ENCODE measurements at regions not wholly inside any gene's neighbourhood (a gene's known extent, or its start where the extent isn't known, plus 50 kb on each side); places are given as distances from the start of the nearest gene placed in this dataset.
"Not testable (repeated sequence)": the region's sequence is repeated elsewhere in the genome, so short reads cannot be mapped to it uniquely, and the experiment has no call there.

- TF ChIP-seq CTCF (IDR thresholded peaks at IDR 0.05; ENCODE audit: unreplicated experiment), result no peak
- Mint-ChIP-seq H3K9me3 (peaks cover 23% of the 10 kb centered on the region), H3K36me3 (peaks cover 4% of the 10 kb centered on the region), H3K27ac (no peak overlapping the region), H3K4me1 (no peaks in the 10 kb centered on the region), H3K4me3 (no peak overlapping the region), H3K27me3 (ENCODE audit: low read depth) (no peaks in the 10 kb centered on the region)
- no peak for DNase-seq (ENCODE audit: low spot score in 2 of 2, unreplicated experiment in 2 of 2)
Measured at GRCh38 chr10:85407088-85407487, 959.5 kb downstream of the GRID1 start.

- no peaks in the 10 kb centered on the region for H3K27me3 Mint-ChIP-seq (ENCODE audit: low read depth)
- no peak for DNase-seq (ENCODE audit: low spot score in 2 of 2, unreplicated experiment in 2 of 2)
- no peak overlapping the region for H3K4me3 Mint-ChIP-seq
- peaks cover 23% of the 10 kb centered on the region for H3K9me3 Mint-ChIP-seq
- H3K27ac Mint-ChIP-seq, result no peak overlapping the region
- H3K4me1 Mint-ChIP-seq, result no peaks in the 10 kb centered on the region
- no peak for TF ChIP-seq CTCF (IDR thresholded peaks at IDR 0.05; ENCODE audit: unreplicated experiment)
- peaks cover 4% of the 10 kb centered on the region for H3K36me3 Mint-ChIP-seq
Measured at GRCh38 chr10:85408388-85408787, 958.2 kb downstream of the GRID1 start.

- DNase-seq (ENCODE audit: low spot score in 2 of 2, unreplicated experiment in 2 of 2); H3K27ac Mint-ChIP-seq; H3K36me3 Mint-ChIP-seq; H3K4me3 Mint-ChIP-seq; H3K4me1 Mint-ChIP-seq; H3K27me3 Mint-ChIP-seq (ENCODE audit: low read depth): not testable (repeated sequence)
- peaks cover 19% of the 10 kb centered on the region for H3K9me3 Mint-ChIP-seq
Measured at GRCh38 chr10:85410586-85410985, 956.0 kb downstream of the GRID1 start.

GRCh38 chr10:85413570-85413969, 953.0 kb downstream of the GRID1 start:
- Mint-ChIP-seq H3K27me3 (ENCODE audit: low read depth) (no peaks in the 10 kb centered on the region), H3K4me3 (no peak overlapping the region), H3K9me3 (peaks cover 19% of the 10 kb centered on the region), H3K27ac (no peak overlapping the region), H3K4me1 (no peaks in the 10 kb centered on the region), H3K36me3 (peaks cover 4% of the 10 kb centered on the region)
- no peak for DNase-seq (ENCODE audit: low spot score in 2 of 2, unreplicated experiment in 2 of 2)
- no peak for TF ChIP-seq CTCF (IDR thresholded peaks at IDR 0.05; ENCODE audit: unreplicated experiment)

- TF ChIP-seq CTCF (IDR thresholded peaks at IDR 0.05; ENCODE audit: unreplicated experiment), result no peak
- no peaks in the 10 kb centered on the region for H3K36me3 Mint-ChIP-seq
- peaks cover 8% of the 10 kb centered on the region for H3K4me1 Mint-ChIP-seq
- H3K27ac Mint-ChIP-seq, result no peak overlapping the region
- no peak for DNase-seq (ENCODE audit: low spot score in 2 of 2, unreplicated experiment in 2 of 2)
- no peaks in the 10 kb centered on the region for H3K27me3 Mint-ChIP-seq (ENCODE audit: low read depth)
- H3K4me3 Mint-ChIP-seq, result no peak overlapping the region
- no peaks in the 10 kb centered on the region for H3K9me3 Mint-ChIP-seq
Measured at GRCh38 chr10:85420501-85421191, 945.9 kb downstream of the GRID1 start.

GRCh38 chr10:85421421-85421820, 945.2 kb downstream of the GRID1 start:
- Mint-ChIP-seq H3K27me3 (ENCODE audit: low read depth) (no peaks in the 10 kb centered on the region), H3K9me3 (no peaks in the 10 kb centered on the region), H3K36me3 (no peaks in the 10 kb centered on the region), H3K4me3 (no peak overlapping the region), H3K27ac (no peak overlapping the region), H3K4me1 (peaks cover 8% of the 10 kb centered on the region)
- no peak for DNase-seq (ENCODE audit: low spot score in 2 of 2, unreplicated experiment in 2 of 2)
- no peak for TF ChIP-seq CTCF (IDR thresholded peaks at IDR 0.05; ENCODE audit: unreplicated experiment)

Data from mesothelial cell of epicardium (in vitro differentiated cells).